ENCODE measurements at regions not wholly inside any gene's neighbourhood (a gene's known extent, or its start where the extent isn't known, plus 50 kb on each side); places are given as distances from the start of the nearest gene placed in this dataset.

DNA sequence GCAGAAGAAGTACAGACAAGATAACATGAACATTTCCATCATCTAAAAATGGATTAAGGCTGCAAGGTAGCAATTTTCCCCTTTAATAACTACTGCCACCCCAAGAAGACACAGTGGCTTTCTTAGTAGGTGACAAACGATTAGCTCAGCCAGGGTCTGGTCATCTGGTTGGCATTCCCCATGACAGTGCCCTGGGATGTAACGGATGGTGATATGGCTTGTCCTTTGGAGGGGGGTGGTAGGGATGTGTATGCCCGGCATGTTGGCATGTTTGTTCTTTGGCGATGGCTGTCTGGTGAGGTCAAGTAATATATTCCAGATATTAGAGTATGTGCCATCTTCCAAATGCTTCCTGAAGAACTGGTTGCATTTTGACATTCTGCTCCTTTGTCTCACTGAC is 135.6 kb upstream of the ZNF536 start:
- H3K4me3 ChIP-seq = no peak overlapping the region
- no peak overlapping the region for H3K27ac ChIP-seq
- no peak for DNase-seq (ENCODE audit: low spot score)
- TF ChIP-seq, protein P1, sequence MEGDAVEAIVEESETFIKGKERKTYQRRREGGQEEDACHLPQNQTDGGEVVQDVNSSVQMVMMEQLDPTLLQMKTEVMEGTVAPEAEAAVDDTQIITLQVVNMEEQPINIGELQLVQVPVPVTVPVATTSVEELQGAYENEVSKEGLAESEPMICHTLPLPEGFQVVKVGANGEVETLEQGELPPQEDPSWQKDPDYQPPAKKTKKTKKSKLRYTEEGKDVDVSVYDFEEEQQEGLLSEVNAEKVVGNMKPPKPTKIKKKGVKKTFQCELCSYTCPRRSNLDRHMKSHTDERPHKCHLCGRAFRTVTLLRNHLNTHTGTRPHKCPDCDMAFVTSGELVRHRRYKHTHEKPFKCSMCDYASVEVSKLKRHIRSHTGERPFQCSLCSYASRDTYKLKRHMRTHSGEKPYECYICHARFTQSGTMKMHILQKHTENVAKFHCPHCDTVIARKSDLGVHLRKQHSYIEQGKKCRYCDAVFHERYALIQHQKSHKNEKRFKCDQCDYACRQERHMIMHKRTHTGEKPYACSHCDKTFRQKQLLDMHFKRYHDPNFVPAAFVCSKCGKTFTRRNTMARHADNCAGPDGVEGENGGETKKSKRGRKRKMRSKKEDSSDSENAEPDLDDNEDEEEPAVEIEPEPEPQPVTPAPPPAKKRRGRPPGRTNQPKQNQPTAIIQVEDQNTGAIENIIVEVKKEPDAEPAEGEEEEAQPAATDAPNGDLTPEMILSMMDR (IDR thresholded peaks at IDR 0.05) = no peak

DNA sequence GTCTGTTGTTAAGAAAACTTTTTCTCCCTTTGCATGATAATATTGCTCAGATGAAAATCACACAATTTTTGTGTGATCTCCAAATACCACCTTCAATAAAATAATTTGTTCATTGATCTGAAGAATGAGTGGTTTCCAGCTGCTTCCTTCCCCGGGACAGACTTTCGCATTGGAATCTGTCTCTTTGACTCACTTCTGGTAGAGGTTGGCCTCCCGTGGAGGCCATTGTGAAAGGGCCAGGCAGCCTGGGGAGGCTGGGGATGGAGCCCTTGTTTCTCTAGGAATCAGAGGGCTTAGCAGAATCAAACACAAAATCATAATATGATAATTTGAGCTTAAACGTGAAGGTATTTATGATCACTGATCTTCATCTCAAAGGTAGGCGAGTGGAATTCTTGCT is 135.0 kb upstream of the ZNF536 start:
- TF ChIP-seq, protein P1 (IDR thresholded peaks at IDR 0.05) = no peak
- H3K4me3 ChIP-seq = no peak overlapping the region
- no peak for DNase-seq (ENCODE audit: low spot score)
- no peak overlapping the region for H3K27ac ChIP-seq

DNA sequence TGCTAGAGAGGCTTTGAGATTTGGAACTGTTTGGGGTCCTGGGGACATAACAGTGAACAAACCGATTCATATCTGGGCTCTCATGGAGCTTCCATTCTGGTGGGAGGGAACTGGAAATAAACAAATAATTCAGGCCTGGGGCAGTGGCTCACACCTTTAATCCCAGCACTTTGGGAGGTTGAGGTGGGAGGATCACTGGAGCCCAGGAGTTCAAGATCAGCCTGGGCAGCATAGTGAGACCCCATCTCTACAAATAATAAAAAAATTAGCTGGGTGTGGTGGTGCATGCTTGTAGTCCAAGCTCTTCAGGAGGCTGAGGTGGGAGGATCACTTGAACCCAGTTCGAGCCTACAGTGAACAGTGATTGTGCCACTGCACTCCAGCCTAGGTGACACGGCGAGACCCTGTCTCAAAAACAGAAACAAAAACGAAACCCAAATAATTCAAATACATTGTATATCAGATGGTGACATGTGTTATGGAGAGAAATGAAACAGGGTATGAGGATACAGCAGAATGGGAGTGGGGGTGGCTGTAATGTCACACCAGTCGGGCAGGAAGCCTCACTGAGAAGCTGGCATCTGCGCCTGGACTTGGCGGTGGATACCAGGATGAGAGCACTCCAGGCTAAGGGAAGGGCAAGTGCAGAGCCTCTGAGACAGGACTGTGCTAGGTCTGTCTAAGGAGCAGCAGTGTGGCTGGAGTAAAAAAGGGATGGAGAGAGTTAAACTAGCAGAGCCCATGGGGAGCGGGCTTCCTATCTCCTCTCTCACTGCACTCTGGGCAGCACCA is 131.1 kb upstream of the ZNF536 start:
- TF ChIP-seq, protein P1 (IDR thresholded peaks at IDR 0.05) = no peak
- DNase-seq (ENCODE audit: low spot score) = no peak
- Histone ChIP-seq H3K4me3 (no peak overlapping the region), H3K27ac (no peak overlapping the region)

DNA sequence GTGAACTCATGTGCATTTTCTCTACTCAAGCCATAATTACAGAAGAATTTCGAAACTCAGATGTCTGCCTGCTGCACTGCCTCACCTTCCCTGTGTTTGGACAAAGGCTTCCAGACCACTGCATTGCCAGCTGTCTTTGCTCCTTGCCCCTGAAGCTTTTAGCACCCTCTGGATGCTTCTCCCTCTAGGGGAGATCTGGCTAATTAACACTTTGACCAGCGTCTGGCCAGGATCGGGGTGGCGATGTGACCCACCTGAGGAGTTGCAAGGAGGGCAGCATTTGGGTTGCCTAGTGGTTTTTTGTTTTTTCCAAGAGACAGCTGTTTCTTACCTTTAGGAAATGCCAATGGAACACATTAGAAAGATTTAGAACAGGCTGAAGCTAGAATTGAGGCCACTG is 127.7 kb upstream of the ZNF536 start:
- DNase-seq (ENCODE audit: low spot score) = no peak
- H3K27ac ChIP-seq = no peak overlapping the region
- TF ChIP-seq, protein P1 (IDR thresholded peaks at IDR 0.05) = no peak
- H3K4me3 ChIP-seq = no peak overlapping the region

DNA sequence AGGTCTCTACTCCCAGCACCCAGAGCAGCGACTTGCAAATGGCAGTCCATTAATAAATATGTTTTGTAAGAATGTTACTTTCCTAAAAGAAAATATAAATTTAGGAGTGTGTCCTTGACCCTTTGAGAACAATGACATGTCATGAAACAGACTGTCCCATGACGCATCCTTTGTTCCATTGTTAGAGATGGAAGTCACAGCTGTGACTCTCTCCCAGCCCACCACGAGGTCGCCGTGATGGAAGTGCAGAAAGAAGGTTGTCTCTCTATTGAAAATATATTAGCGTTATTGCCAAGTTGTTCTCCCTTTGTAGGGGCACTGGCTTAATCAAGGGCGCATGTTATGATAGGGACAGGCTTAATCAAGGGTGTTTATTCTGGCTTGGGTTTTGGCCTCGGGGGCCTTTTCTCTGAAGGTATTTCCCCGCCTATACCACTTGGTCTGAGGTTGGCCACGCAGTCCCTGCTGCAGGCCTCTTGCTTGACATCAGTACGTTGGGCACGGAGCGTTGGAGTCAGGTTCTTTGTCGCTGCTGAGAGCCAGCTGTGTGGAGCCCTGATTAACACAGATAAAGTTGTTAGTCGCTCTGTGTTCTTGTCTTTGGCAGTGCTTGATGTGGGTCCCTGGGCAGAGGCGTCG is 126.7 kb upstream of the ZNF536 start:
- no peak overlapping the region for H3K4me3 ChIP-seq
- TF ChIP-seq, protein P1 (IDR thresholded peaks at IDR 0.05) = no peak
- H3K27ac ChIP-seq = no peak overlapping the region
- no peak for DNase-seq (ENCODE audit: low spot score)

DNA sequence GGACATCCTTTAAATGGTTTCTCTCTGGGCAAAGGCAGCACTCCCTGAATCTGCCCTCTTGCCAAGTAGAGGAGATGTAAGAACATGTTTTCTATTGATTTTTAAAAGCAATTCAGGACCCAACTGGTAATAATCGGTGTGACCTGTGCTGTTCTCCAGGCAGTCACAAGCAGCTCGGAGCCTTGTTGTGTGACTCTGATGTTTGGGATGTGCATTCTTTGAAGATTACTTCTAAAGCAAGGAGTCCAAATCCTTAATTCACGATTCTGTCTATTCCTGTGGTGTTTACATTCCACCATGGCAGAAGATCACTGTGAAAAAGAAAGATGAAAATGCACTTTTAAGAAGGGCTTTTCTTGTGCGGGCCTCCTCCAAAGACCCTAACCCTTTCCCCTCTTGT is 122.3 kb upstream of the ZNF536 start:
- no peak for DNase-seq (ENCODE audit: low spot score)
- Histone ChIP-seq H3K4me3 (no peak overlapping the region), H3K27ac (no peak overlapping the region)
- TF ChIP-seq, protein P1 (IDR thresholded peaks at IDR 0.05) = no peak

DNA sequence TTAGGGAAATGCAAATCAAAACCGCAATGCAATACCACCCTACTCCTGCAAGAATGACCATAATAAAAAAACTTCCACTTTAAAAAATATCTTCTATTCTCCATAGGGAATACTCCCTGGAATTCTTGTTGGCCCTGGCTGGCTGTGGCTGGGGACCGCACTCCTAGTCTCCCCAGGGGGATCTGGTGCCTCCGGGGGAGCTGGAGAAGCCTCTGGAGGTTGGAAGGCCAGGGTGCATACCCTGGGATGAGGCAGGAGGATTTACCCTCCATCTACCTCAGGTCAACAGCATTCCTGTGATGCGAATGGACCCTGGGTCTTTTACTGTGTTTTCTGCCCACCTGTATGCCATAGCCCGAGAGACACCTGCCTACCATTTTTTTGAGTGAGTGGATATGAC is 120.0 kb upstream of the ZNF536 start:
- TF ChIP-seq, protein P1 (IDR thresholded peaks at IDR 0.05) = no peak

More for the DNA sequence above, 120.0 kb upstream of the ZNF536 start:
- H3K4me3 ChIP-seq = no peak overlapping the region
- H3K27ac ChIP-seq = no peak overlapping the region
- no peak for DNase-seq (ENCODE audit: low spot score)
